ENCODE measurements at regions not wholly inside any gene's neighbourhood (a gene's known extent, or its start where the extent isn't known, plus 50 kb on each side); places are given as distances from the start of the nearest gene placed in this dataset.

DNA sequence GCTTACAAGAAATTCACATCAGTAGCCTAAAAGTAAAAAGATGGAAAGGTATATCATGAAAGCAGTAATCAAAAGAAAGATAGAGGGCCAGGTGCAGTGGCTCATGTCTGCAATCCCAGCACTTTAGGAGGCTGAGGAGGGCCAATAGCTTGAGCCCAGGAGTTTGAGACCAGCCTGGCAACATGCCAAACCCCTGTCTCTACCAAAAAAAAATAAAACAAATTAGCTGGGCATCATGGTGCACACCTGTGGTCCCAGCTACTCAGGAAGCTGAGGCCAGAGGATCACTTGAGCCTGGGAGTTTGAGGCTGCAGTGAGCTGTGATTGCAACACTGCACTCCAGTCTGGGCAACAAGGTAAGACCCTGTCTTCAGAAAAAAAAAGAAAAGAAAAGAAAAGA is 55.5 kb downstream of the GSPT2 start:
- Histone ChIP-seq H3K9me3 (no peaks in the 10 kb centered on the region), H3K4me3 (ENCODE audit: low read depth, low read length) (no peak overlapping the region), H3K27me3 (no peaks in the 10 kb centered on the region), H3K36me3 (no peaks in the 10 kb centered on the region), H3K4me1 (no peaks in the 10 kb centered on the region)
- no peak for DNase-seq
- TF ChIP-seq, protein P1, sequence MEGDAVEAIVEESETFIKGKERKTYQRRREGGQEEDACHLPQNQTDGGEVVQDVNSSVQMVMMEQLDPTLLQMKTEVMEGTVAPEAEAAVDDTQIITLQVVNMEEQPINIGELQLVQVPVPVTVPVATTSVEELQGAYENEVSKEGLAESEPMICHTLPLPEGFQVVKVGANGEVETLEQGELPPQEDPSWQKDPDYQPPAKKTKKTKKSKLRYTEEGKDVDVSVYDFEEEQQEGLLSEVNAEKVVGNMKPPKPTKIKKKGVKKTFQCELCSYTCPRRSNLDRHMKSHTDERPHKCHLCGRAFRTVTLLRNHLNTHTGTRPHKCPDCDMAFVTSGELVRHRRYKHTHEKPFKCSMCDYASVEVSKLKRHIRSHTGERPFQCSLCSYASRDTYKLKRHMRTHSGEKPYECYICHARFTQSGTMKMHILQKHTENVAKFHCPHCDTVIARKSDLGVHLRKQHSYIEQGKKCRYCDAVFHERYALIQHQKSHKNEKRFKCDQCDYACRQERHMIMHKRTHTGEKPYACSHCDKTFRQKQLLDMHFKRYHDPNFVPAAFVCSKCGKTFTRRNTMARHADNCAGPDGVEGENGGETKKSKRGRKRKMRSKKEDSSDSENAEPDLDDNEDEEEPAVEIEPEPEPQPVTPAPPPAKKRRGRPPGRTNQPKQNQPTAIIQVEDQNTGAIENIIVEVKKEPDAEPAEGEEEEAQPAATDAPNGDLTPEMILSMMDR (IDR thresholded peaks at IDR 0.05; ENCODE audit: low read depth, low read length) = no peak

DNA sequence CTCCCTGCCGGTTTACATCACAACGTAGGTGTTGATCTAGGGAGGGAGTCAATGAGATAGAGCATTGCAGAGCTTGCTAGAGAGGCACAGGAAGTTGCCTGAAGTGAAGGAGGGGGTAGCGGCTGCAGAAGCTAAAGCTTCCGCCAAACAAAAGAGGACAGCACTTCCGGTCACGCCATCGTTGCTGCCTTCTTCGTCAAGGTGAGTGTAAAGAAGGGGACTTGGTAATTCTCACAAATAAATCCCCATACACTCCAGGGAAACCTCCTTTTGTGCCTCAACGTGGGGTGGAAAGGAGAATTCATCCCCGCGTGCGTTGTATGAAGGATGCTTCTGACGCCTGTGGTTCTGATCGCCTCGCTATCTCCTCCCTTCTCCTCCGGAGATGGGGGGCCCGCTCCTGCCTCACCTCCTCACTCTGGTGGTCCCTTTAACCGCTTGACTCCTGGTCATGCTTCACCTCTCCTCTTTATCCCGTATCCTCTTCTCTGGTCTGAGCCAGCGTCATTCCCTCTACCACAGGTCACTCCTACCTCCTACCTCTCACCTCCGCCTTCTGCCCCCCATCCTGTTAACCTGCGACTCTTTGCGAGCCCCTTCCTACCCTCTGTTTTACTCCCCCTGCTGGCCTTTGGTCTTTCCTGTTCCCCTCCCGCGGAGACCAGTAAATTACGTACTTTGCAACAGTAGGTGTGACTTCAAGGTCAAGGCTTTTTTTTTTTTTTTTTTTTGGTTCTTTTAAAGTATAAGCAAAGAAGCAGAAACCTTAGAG is 59.9 kb downstream of the GSPT2 start:
- H3K36me3 ChIP-seq = no peaks in the 10 kb centered on the region
- no peaks in the 10 kb centered on the region for H3K9me3 ChIP-seq
- H3K4me3 ChIP-seq (ENCODE audit: low read depth, low read length) = peak overlapping the region; percentile 79
- no peaks in the 10 kb centered on the region for H3K27me3 ChIP-seq
- DNase-seq = peak; percentile 47
- TF ChIP-seq, protein P1 (IDR thresholded peaks at IDR 0.05; ENCODE audit: low read depth, low read length) = peak; percentile 42
- H3K4me1 ChIP-seq = no peaks in the 10 kb centered on the region

DNA sequence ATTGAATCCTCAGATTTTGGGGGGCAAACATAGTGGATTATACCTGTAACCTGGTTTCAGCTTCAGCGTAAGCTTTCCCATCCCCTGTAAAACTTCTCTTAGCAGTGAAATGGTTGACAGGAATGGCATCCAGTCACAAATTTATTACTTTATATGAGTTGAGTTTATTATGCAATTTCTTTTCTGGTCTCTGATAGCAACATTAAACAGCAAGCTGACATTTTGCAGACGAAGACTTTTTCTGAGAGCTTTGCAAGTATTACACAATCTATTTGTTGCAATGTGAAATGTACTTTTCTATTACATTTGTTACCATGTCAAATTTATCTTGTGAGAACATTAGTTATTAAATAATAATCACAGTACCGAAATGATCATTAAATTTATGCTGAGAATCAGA is 60.6 kb downstream of the GSPT2 start:
- no peaks in the 10 kb centered on the region for H3K4me1 ChIP-seq
- H3K4me3 ChIP-seq (ENCODE audit: low read depth, low read length) = peak overlapping the region; percentile 79

DNA sequence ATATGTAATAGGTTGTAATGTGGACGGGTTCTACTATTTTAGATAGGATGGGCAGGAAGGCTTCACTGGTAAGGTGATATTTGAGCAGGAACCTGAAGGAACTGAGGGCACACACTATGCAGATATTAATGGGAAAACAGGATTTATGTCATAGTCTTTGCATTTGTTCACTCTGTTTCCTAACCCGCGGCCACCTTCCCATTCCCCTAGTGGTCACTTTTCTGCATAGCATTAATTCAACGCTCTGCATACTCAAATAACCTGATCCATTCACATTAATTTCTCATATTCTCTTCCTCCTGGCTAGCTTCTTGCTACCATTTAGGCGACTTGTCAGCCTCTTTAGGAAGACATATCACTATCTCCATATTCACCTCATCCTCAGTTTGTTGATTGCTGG is 61.5 kb downstream of the GSPT2 start:
- H3K36me3 ChIP-seq = no peaks in the 10 kb centered on the region
- no peak for DNase-seq
- no peak overlapping the region for H3K4me3 ChIP-seq (ENCODE audit: low read depth, low read length)
- H3K4me1 ChIP-seq = no peaks in the 10 kb centered on the region
- H3K9me3 ChIP-seq = no peaks in the 10 kb centered on the region
- TF ChIP-seq, protein P1 (IDR thresholded peaks at IDR 0.05; ENCODE audit: low read depth, low read length) = peak; percentile 39
- H3K27me3 ChIP-seq = no peaks in the 10 kb centered on the region

More for the DNA sequence above, 60.6 kb downstream of the GSPT2 start:
- no peaks in the 10 kb centered on the region for H3K36me3 ChIP-seq
- H3K27me3 ChIP-seq = no peaks in the 10 kb centered on the region
- H3K9me3 ChIP-seq = no peaks in the 10 kb centered on the region
- DNase-seq = no peak
- TF ChIP-seq, protein P1 (IDR thresholded peaks at IDR 0.05; ENCODE audit: low read depth, low read length) = no peak

DNA sequence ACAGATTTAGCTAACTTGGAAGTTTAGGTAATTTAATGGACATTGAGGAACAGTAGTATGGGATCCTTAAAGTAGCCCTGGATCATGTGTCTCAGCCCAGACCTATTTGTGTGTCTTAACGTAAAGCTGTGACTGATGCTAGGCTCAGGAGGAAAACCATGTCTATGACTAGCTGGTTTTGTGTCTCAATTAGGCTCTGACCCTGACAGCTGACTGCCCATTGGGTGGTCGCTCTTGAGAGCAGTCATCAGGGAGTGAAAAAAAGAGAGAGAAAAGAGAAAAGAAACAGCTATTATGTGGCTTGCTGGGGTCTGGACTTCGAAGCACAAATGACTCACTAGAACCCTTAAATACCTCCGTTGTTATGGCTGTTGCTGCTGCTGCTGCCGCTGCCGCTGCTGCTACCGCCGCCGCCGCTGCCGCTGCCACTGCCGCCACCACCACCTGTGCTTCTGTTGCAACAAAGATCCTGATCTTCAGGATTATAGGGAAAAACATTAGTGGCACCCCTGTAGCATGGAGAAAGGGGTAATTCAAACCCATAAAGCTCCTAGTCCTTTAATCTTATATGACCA is 70.7 kb downstream of the GSPT2 start:
- DNase-seq = no peak
- no peaks in the 10 kb centered on the region for H3K27me3 ChIP-seq
- H3K36me3 ChIP-seq = no peaks in the 10 kb centered on the region
- no peak overlapping the region for H3K4me3 ChIP-seq (ENCODE audit: low read depth, low read length)
- no peaks in the 10 kb centered on the region for H3K4me1 ChIP-seq
- TF ChIP-seq, protein P1 (IDR thresholded peaks at IDR 0.05; ENCODE audit: low read depth, low read length) = no peak
- no peaks in the 10 kb centered on the region for H3K9me3 ChIP-seq

DNA sequence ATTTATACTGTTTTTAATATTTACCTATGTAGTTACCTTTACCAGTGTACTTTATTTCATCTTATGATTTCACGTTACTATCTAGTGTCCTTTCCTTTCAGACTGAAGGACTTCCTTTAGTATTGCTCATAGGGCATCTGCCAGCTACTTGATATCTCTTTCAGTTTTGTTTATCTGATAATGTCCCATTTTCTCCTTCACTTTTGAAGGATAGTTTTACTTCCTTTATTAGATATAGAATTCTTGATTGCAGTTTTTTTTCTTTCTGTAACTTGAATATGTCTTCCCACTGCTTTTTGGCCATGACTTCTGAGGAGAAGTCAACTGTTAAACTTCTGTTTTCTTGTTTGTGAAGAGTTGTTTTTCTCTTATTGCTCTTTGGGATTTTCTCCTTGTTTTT is 69.4 kb upstream of the MAGED1 start:
- no peaks in the 10 kb centered on the region for H3K36me3 ChIP-seq
- H3K4me3 ChIP-seq (ENCODE audit: low read depth, low read length) = no peak overlapping the region
- TF ChIP-seq, protein P1 (IDR thresholded peaks at IDR 0.05; ENCODE audit: low read depth, low read length) = no peak
- no peaks in the 10 kb centered on the region for H3K4me1 ChIP-seq
- no peaks in the 10 kb centered on the region for H3K9me3 ChIP-seq
- DNase-seq = no peak
- H3K27me3 ChIP-seq = no peaks in the 10 kb centered on the region
